ENCODE measurements at regions not wholly inside any gene's neighbourhood (a gene's known extent, or its start where the extent isn't known, plus 50 kb on each side); places are given as distances from the start of the nearest gene placed in this dataset.

- Histone ChIP-seq H3K36me3 (ENCODE audit: control insufficient read depth in 4 of 4, insufficient read depth in 4 of 4, low read length in 4 of 4) (no peaks in the 10 kb centered on the region), H3K27me3 (ENCODE audit: control insufficient read depth in 3 of 3, insufficient read depth in 3 of 3, low read length in 2 of 3) (no peaks in the 10 kb centered on the region), H3K27ac (ENCODE audit: low read depth in 1 of 2, low read length in 1 of 2) (no peak overlapping the region), H3K4me3 (no peak overlapping the region), H3K4me1 (ENCODE audit: control insufficient read depth in 5 of 5, insufficient read depth in 5 of 5, low read length in 5 of 5) (peaks cover 0 to 19% (median 5%) of the 10 kb centered on the region in 5 donors), H3K9me3 (ENCODE audit: control insufficient read depth in 4 of 4, insufficient read depth in 3 of 4, low read length in 3 of 4) (peaks cover 0 to 4% (median 1%) of the 10 kb centered on the region in 4 donors), H3K9ac (ENCODE audit: insufficient read depth in 1 of 2, low read length in 2 of 2) (no peak overlapping the region)
- ATAC-seq (ENCODE audit: insufficient read depth, low FRiP score), result peak; percentile 27
- DNase-seq, result peak in 2 of 3 donors; percentile 18 to 53
- TF ChIP-seq CTCF (IDR thresholded peaks at IDR 0.05; ENCODE audit: control extremely low read depth, extremely low read depth), result no peak
- 54 to 70% methylated on average over 3 of the region's 3 CpGs for WGBS, 2 donors
These were observed 73.7 kb downstream of the EVX1 start for GRCh38 chr7:27316311-27316710.

DNA sequence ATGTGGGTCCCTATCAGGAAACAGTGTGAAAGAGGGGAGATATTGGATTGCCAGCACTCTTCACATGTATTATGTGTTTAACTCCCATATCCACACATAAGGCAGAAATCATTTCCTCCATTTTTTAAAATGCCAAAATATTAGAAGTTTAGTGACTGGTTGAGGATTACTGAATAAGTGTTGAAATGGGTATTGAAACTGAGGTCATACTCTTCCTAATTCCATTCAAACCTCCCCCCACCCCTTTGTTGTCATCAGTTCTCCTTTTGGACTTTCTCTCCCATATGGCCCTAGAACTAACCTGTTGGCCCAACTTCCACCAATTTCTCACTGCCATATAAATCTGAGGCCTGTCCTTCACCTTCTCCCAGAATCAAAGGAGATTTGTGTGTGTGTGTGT lies 81.6 kb downstream of the EVX1 start:
- H3K27me3 ChIP-seq (ENCODE audit: control insufficient read depth in 3 of 3, insufficient read depth in 3 of 3, low read length in 2 of 3), result no peaks in the 10 kb centered on the region
- no peak overlapping the region for H3K27ac ChIP-seq (ENCODE audit: low read depth in 1 of 2, low read length in 1 of 2)
- no peak overlapping the region for H3K9ac ChIP-seq (ENCODE audit: insufficient read depth in 1 of 2, low read length in 2 of 2)
- no peaks in the 10 kb centered on the region for H3K9me3 ChIP-seq (ENCODE audit: control insufficient read depth in 4 of 4, insufficient read depth in 3 of 4, low read length in 3 of 4)
- no peaks in the 10 kb centered on the region for H3K4me1 ChIP-seq (ENCODE audit: control insufficient read depth in 5 of 5, insufficient read depth in 5 of 5, low read length in 5 of 5)
- no peak for TF ChIP-seq CTCF (IDR thresholded peaks at IDR 0.05; ENCODE audit: control extremely low read depth, extremely low read depth)
- ATAC-seq (ENCODE audit: insufficient read depth, low FRiP score) (no peak), DNase-seq (no peak)
- H3K36me3 ChIP-seq (ENCODE audit: control insufficient read depth in 4 of 4, insufficient read depth in 4 of 4, low read length in 4 of 4), result no peaks in the 10 kb centered on the region
- no peak overlapping the region for H3K4me3 ChIP-seq

DNA sequence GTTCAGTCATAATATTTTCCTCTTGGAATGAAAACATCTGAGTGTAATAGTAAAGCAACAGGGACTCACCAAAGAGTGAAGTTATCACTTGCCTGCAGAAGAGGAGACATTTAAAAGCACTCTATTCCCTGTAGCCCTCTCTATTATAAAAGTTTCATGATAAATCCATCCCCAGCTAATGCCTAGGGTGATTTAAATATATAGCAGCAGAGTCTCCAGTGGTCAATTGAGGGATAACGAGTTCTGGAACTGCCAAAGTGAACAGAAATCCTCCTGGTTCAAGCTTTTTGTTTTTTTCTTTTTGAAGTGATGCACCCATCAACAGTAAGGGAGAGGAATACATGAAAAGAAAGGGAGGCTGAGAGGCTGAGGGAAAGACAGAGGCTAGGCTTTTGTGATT lies 87.3 kb downstream of the EVX1 start:
- H3K27me3 ChIP-seq (ENCODE audit: control insufficient read depth in 3 of 3, insufficient read depth in 3 of 3, low read length in 2 of 3), result no peaks in the 10 kb centered on the region
- H3K4me1 ChIP-seq (ENCODE audit: control insufficient read depth in 5 of 5, insufficient read depth in 5 of 5, low read length in 5 of 5), result no peaks in the 10 kb centered on the region
- H3K9me3 ChIP-seq (ENCODE audit: control insufficient read depth in 4 of 4, insufficient read depth in 3 of 4, low read length in 3 of 4), result peaks cover 0 to 8% (median 1%) of the 10 kb centered on the region in 4 donors
- H3K9ac ChIP-seq (ENCODE audit: insufficient read depth in 1 of 2, low read length in 2 of 2), result no peak overlapping the region
- no peaks in the 10 kb centered on the region for H3K36me3 ChIP-seq (ENCODE audit: control insufficient read depth in 4 of 4, insufficient read depth in 4 of 4, low read length in 4 of 4)
- TF ChIP-seq CTCF (IDR thresholded peaks at IDR 0.05; ENCODE audit: control extremely low read depth, extremely low read depth), result no peak
- no peak overlapping the region for H3K27ac ChIP-seq (ENCODE audit: low read depth in 1 of 2, low read length in 1 of 2)
- ATAC-seq (ENCODE audit: insufficient read depth, low FRiP score) (no peak), DNase-seq (peak in 1 of 3 donors; percentile 35)
- H3K4me3 ChIP-seq, result no peak overlapping the region
- WGBS, 2 donors, result 36 to 55% methylated on average over 1 of the region's 1 CpG

GRCh38 chr7:27339478-27339877 lies 96.9 kb downstream of the EVX1 start:
- Histone ChIP-seq H3K9me3 (ENCODE audit: control insufficient read depth in 4 of 4, insufficient read depth in 3 of 4, low read length in 3 of 4) (no peaks in the 10 kb centered on the region), H3K4me3 (no peak overlapping the region), H3K4me1 (ENCODE audit: control insufficient read depth in 5 of 5, insufficient read depth in 5 of 5, low read length in 5 of 5) (peaks cover 0 to 3% (median 0%) of the 10 kb centered on the region in 5 donors), H3K27ac (ENCODE audit: low read depth in 1 of 2, low read length in 1 of 2) (no peak overlapping the region), H3K9ac (ENCODE audit: insufficient read depth in 1 of 2, low read length in 2 of 2) (no peak overlapping the region), H3K36me3 (ENCODE audit: control insufficient read depth in 4 of 4, insufficient read depth in 4 of 4, low read length in 4 of 4) (no peaks in the 10 kb centered on the region), H3K27me3 (ENCODE audit: control insufficient read depth in 3 of 3, insufficient read depth in 3 of 3, low read length in 2 of 3) (no peaks in the 10 kb centered on the region)
- peak; percentile 19 for ATAC-seq (ENCODE audit: insufficient read depth, low FRiP score)
- WGBS, 2 donors, result 38 to 65% methylated on average over 2 of the region's 2 CpGs
- no peak for TF ChIP-seq CTCF (IDR thresholded peaks at IDR 0.05; ENCODE audit: control extremely low read depth, extremely low read depth)
- no peak for DNase-seq

Data from lung (tissue), 11 donors.